ENCODE measurements at regions not wholly inside any gene's neighbourhood (a gene's known extent, or its start where the extent isn't known, plus 50 kb on each side); places are given as distances from the start of the nearest gene placed in this dataset.
"Not testable (repeated sequence)": the region's sequence is repeated elsewhere in the genome, so short reads cannot be mapped to it uniquely, and the experiment has no call there.

DNA sequence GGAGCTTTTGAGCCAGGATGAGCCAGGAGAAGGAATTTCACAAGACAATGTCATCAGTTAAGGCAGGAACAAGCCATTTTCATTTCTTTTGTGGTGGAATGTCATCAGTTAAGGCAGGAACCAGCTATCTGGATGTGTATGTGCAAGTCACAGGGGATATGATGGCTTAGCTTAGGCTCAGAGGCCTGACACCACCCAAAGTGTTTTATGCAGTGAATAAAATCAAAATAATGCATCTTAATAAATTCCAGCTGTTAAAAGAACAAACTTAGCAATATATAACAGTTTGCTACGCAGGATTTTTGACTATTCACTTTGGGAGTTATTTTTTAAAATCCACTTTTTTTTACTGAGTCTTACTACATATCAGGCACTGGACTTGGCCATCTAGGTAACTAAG lies 62.7 kb upstream of the APP start:
- TF ChIP-seq, protein P1, sequence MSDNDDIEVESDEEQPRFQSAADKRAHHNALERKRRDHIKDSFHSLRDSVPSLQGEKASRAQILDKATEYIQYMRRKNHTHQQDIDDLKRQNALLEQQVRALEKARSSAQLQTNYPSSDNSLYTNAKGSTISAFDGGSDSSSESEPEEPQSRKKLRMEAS (IDR thresholded peaks at IDR 0.05; ENCODE audit: low read depth) = not testable (repeated sequence)
- TF ChIP-seq, protein P2, sequence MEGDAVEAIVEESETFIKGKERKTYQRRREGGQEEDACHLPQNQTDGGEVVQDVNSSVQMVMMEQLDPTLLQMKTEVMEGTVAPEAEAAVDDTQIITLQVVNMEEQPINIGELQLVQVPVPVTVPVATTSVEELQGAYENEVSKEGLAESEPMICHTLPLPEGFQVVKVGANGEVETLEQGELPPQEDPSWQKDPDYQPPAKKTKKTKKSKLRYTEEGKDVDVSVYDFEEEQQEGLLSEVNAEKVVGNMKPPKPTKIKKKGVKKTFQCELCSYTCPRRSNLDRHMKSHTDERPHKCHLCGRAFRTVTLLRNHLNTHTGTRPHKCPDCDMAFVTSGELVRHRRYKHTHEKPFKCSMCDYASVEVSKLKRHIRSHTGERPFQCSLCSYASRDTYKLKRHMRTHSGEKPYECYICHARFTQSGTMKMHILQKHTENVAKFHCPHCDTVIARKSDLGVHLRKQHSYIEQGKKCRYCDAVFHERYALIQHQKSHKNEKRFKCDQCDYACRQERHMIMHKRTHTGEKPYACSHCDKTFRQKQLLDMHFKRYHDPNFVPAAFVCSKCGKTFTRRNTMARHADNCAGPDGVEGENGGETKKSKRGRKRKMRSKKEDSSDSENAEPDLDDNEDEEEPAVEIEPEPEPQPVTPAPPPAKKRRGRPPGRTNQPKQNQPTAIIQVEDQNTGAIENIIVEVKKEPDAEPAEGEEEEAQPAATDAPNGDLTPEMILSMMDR (IDR thresholded peaks at IDR 0.05) = not testable (repeated sequence)
- TF ChIP-seq EZH2phosphoT487 (IDR thresholded peaks at IDR 0.05; ENCODE audit: borderline replicate concordance, low read depth) = not testable (repeated sequence)
